Thyroid gland (tissue), 4 donors: ENCODE measurements at regions not wholly inside any gene's neighbourhood (a gene's known extent, or its start where the extent isn't known, plus 50 kb on each side); places are given as distances from the start of the nearest gene placed in this dataset.

ENCODE experiments used
- CTCF ChIP-seq, 6 experiments: fragments of 200-600 bp in 3 of 6; fragments of 450-650 bp in 3 of 6; sonication (generic) in 3 of 6; IDR thresholded peaks; one replicate each; pipeline ENCODE4 v1.5.1; 2016 to 2019; ENCODE audit warnings: antibody characterized with exemption in 6 of 6, mild to moderate bottlenecking in 2 of 6, inconsistent platforms in 1 of 6, moderate library complexity in 1 of 6
- POLR2A ChIP-seq, 2 donors: fragments of 450-650 bp; IDR thresholded peaks; one replicate each; pipeline ENCODE4 v1.6.1; 2017; ENCODE audit warnings: antibody characterized with exemption in 2 of 2, mild to moderate bottlenecking in 2 of 2, moderate library complexity in 1 of 2

- TF ChIP-seq CTCF (IDR thresholded peaks at IDR 0.05): no peak
- no peak for TF ChIP-seq POLR2A (IDR thresholded peaks at IDR 0.05)
Observed at GRCh38 chr2:204434660-204435462, 110.4 kb upstream of the PARD3B start.
